HG03558 (cell line): ENCODE measurements at regions not wholly inside any gene's neighbourhood (a gene's known extent, or its start where the extent isn't known, plus 50 kb on each side); places are given as distances from the start of the nearest gene placed in this dataset.
A peak's percentile ranks its signal among the peaks of the same experiment; 100 is the strongest.
"Not testable (repeated sequence)": the region's sequence is repeated elsewhere in the genome, so short reads cannot be mapped to it uniquely, and the experiment has no call there.

Experiments used
- ATAC-seq: cut with Tn5 transposase; IDR thresholded peaks from one replicate; pipeline ENCODE4 v1.9.1; 2021; ENCODE audit warnings: moderate number of reproducible peaks; ENCODE audit not compliant: unreplicated experiment; ENCODE audit errors: extremely low read depth

DNA sequence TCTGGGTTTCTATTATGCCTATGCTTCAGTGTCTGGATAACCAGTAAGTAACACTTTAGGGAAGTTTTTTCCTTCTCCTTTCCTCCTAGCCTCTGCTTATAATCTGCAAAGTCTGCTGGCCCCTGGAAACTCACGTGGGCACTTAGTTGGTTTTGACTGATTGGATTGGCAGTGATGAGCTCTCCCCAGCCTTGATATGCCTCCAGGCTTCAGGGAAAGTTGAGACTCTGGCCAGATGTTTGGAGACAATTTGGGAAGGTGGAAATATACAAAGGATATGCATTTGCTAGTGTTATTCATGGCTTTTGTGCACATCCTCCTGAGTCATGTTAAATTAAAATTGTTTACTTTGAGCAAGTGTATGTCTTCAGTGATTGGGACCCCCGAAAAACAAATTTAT, 160.2 kb upstream of the IL12B start:
- no peak for ATAC-seq

DNA sequence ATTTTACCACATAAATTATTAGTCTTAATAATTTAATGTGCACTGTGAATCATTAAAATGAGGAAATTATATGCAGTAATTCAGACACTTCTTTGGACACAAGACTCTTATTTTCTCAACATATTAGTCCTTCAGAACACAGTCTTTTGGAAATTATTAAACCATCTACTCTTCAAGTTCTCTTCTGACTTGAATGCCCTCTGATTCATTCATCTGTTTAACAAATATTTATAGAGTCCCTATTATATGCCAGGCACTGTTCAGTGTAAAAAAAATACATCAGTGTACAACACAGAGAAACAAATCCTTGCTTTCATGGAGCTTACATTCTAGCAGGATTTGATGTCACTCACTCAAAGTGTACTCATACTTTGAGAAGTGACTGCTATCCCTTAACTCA, 163.4 kb upstream of the IL12B start:
- ATAC-seq: no peak

DNA sequence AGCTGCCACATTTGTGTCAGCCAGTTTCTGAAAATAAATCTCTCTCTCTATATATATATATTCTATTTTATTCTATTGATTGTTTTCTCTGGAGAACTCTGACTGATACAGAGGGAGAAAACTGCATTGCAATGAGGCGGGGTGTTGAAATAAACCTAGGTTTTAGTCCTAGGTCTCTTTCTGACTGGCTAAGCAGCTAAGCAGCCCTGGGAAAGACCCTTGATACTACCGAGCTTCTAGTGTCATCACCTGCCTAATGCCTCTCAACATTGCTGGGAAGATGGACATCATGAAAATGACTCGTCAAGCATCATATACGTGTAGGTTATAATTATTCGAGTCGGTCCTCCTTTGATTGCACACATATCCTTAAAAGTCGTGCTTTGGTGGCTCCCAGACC, 166.5 kb upstream of the IL12B start:
- no peak for ATAC-seq

DNA sequence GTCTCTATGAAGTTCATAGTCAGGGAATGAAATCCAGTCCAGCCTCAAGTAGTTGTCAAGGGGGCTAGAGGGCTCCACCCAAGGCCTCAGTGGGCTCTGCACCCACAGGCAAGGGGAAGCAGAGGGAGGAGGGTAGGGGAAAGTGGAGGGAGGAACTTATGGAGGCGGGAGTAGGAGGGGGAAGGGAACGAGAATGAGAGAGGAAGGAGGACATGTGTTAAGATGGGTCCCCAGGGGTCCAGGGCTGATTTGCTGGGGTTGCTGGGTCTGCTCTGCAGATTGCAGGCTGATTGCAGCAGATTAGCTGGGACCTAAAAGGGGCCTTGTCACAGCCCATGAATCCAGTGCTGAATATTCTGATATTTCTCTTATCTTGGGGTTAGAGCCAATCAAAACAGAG, 166.9 kb upstream of the IL12B start:
- no peak for ATAC-seq

DNA sequence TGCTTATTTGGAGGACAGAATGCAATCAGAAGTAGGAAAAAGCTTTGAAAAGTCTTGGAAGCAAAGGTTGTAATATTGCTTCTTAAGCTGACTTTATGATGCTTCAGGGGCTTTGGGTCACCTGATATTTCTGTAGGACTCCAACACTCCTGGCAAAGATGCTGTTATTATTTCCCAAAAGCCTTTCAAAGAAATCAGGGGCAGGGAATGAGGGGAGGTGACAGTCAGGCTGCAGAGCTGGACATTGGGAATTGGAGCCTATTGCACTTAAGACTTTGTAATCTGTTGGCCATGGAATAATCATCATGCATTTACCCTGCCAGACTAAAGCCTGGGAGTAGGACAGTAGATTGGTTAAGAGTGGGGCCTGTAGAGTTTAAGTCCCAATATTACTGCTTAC, 168.3 kb upstream of the IL12B start:
- ATAC-seq: no peak

DNA sequence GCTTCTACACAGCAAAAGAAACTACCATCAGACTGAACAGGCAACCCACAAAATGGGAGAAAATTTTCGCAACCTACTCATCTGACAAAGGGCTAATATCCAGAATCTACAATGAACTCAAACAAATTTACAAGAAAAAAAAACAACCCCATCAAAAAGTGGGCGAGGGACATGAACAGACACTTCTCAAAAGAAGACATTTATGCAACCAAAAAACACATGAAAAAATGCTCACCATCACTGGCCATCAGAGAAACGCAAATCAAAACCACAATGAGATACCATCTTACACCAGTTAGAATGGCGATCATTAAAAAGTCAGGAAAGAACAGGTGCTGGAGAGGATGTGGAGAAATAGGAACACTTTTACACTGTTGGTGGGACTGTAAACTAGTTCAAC, 171.8 kb upstream of the IL12B start:
- ATAC-seq: not testable (repeated sequence)

DNA sequence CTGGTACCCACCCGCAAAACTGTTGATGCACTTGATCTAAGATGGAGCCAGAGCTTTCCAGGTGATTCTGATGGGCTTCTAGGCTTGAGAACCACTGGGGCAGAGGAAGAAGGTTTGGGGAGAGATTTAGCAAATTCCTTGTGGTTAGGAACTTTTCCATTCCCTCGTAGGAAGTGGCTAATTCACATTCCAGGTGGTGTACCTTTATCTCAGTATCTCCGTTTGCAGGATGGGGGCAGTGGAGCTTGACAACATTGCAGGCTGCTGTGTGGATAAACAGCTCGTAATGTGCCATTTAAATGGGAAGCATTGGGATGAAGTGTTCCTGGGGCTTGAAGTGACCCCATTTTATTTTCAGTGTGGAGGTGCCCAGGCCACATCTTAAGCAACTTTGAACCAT, 172.9 kb upstream of the IL12B start:
- no peak for ATAC-seq

DNA sequence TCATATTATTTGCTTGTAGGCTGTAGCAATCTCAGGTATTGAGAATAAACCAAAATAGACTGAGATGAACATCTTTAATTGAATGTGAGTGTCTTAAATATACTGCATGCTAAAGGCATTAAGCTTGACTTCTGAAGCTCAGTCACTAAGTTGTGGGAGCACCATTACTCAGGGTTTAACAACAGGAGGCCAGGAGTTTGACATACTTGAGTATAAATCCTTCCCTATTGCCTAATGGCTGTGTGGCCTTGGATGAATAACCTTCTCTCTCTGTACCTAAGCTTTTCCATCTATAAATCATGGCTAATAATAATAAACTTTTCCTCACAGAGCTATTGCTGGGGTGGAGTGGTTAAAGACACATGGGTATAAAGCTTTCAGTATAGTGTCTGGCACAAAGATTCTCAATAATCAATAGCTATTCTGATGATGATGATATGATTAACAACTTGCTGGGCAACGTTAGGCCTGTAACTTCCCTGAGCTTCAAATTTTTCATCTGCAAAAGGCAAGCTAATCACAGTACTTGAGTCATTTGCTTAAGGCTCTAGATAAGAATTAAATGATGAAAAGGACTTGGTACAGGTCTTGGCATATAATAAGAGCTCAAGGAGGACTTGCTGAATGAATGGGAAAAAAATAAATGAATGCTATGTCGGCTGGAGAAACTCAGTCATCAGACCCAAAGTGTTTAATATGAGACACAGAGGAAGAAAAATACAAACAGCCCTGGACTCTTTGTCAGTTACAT, 174.0 kb upstream of the IL12B start:
- ATAC-seq: no peak

DNA sequence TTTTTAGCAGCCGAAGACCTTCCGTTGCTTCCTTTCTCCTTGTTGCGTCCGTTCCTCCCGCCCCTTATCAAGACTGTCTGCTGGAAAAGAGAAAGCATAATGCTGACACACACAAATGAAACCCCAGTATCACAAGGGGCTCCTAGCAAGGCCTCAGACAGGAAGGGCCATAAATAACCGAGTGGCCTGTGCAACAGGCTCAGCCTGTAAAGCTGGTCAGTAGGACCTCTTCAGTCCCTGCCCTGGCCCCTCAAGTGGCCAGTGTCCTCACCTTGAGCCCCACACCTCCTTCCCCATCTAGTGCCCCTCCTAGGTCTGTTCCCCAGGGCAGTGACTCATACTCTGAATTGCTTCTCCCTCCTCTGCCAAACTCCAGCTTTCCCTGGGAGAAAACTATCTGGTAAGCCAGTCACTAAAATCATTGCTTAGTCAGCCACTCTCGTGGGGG, 174.6 kb upstream of the IL12B start:
- ATAC-seq: no peak

DNA sequence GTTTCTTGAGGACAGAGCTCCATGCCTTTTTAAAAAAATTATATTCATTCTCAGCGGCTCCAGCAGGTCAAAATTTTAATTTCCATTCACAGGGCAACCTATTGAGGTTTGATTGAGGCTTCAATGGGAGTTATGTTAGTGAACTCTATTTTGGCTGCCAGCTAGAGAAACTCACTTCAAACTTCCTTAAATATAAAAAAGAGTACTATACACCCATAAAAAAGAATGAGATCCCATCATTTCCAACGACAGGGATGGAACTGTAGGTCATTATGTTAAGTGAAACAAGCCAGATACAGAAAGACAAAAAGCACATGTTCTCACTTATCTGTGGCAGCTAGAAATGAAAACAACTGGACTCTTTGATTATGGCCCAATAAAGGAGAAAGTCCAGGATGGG, 176.8 kb upstream of the IL12B start:
- no peak for ATAC-seq

DNA sequence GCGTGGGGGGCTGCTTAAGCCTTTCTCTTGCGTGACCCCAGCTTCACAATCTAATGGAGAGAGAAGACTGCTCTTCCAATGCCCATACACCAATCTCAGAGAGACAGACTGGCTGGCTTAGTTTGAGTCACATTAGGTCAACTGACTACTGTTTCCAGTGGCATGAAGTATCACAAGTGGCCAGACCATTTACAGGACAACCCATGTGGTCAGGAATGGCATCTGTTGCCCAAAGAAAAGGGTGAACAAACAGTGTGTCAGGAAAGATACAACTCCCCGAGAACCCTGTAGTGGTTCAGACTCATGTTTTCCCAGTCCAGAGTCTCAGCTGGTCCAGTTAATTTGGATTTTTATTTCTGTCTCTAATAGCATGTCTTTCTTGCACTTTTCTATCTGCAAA, 177.4 kb upstream of the IL12B start:
- ATAC-seq: no peak

DNA sequence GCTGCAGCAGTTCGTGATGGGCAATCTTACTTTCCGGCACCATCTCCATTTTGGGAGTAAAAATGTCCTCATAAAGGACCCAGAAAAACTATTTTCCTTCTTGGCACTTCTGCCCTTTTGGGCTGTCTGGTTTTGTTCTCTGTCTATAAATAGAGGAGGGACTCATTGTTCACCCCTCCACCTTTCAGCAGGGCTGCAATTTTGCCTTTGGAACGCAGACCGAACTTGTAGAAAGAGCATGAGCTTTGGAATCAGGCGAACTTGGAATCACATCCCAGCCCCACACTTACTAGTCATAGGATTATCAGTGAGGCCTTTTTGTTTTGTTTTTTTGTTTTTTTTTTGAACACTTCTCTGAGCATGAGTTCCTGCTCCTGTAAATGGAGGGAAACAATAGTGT, 178.1 kb upstream of the IL12B start:
- ATAC-seq: no peak

DNA sequence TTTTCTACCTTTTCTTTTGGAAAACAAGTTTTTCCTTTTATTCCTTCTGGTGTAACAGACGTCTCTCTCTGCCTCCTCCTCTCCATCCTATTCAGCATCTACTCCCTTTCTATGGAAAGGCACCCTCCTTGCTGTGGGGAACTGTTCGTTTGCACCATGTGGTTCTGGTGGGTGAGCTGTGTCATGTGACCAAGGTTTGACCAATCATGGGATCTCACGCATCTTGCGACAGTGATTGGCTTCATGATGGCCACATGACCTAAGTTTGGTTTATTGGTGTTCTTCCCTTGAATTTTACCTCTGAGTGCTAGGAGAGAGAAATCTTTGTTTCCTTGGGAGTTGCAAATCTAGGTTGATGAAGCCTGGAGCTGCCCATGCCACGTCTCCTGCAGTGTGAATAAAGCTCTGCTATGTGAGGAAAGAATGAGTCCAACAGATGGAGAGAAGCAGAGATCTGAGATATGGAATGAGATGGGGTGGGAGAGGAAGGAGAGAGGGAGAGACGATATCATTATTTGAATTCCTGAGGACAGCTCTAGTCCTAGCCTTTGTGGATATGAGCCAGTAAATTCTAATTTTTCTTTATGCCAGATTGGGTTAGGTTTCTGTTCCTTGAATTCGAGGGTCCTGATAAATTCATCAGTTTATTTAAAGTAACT, 178.8 kb upstream of the IL12B start:
- ATAC-seq: no peak

DNA sequence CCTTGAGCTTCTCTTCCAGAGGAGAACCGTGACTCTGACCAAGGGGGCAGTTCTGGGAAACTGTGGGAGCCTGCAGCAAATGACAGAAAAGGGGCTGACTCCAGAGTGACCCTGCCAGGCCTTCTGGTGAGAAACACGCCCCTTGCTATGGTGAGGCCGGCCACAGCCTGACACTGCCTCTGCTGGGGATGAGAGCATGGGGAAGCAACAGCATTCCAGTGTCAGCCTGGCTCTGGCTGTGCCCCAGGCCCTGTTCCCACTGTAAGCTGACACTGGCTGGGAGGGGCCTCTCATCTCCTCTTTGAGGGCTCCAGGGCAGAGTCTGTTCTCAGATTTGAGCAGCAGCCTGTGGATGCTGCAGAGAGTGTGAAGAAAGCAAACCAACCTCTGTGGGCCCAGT, 180.0 kb upstream of the IL12B start:
- ATAC-seq: no peak

DNA sequence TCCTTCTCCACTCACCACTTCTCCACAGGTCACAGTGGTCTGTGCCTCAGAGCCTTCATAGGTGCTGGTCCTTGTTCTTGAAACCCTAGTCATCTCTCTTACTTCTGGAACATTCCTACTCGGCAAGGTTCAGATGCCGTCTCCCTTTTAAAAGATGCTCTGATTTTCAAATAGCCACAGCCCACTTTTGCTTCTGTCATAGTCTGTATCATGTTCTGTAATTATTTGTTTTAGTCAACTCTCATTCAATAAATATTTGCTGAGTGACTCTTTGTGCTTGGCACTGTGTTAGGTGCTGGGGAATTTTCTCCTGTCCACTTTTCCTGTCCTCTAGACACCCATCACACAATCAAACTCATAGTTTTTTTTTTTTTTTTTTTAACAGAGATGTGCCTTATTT, 181.3 kb upstream of the IL12B start:
- ATAC-seq: no peak

DNA sequence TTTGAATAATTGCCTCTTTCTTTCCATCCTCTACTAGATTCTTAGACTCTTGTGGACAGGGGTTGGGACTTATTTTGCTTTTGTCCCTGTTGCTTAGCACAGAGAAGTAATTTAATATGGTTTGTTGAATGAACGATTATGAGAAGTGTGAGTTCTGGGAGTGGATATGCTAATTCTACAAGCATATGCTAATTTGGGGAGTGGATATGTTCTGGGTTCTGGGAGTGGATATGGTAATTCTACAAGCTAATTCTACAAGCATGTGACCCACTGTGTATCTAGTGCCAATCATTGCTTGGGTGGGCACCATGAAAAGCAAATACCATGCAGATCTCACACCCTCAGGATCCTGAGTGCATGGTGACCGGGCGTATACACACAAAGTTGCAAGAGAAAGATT, 181.8 kb upstream of the IL12B start:
- ATAC-seq: no peak

DNA sequence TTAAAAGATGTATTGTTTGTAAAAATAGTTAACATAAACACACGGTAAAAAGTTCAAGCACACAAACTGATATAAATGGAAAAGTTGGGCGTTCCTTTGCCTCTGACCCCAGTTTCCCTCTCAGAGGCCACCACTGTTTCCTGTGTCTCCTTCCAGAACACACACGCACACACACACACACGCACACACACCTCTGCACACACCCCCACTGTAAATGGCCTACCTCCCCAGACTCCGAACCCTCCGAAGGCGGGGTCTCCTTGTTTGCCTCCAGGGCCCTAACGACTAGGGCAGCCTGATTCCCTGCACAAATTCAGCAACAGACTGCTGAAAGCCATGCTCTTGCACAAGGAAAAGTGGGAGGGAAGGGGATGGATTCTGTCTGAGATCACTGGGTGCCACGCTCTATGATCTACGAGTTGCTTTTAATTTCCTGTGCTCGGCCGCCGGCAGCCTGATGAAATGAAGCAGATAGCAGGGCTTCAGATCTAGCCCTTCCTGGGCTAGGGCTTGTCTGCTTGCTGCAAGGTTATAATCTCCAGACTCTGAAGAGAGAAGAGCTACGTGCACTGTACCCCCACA, 184.0 kb upstream of the IL12B start:
- ATAC-seq: no peak

DNA sequence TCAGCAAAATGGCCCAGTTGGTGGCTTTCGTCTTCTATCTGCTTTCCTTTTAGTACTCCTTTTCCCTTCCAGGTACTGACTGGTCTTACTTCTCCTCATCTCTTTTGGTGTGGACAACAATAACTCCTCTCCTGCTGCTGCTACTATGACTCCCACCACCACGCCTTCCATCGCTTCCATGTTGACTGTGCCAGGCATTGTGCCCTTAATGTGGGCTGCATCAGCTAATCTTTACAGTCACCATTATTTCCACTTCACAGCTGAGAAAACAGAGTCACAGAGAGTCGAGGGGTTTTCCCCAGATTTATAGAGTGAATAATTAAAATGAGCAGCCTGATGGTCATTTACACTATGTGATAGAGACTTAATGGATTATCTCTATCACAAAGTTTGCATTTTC, 184.9 kb upstream of the IL12B start:
- no peak for ATAC-seq

DNA sequence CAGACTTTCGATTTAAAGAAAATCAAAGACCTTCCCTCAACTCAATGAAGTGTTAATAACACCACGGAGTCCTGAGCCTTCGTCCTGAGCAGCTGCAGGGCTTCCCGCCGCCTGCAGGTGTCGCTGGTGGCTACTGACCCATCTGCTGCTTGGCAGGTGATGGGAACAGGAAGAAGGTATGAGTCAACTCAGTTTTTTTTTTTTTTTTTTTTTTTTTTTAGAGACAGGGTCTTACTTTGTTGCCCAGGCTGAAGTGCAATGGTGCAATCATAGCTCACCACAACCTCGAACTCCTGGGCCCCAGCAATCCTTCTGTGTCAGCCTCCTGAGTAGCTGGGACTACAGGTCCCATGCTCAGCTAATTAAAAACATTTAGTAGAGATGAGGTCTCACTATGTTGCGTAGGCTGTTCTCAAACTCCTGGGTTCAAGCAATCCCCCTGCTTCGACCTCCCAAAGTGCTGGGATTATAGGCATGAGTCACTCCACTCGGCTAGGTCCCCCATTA, 185.7 kb upstream of the IL12B start:
- peak; percentile 82 for ATAC-seq

DNA sequence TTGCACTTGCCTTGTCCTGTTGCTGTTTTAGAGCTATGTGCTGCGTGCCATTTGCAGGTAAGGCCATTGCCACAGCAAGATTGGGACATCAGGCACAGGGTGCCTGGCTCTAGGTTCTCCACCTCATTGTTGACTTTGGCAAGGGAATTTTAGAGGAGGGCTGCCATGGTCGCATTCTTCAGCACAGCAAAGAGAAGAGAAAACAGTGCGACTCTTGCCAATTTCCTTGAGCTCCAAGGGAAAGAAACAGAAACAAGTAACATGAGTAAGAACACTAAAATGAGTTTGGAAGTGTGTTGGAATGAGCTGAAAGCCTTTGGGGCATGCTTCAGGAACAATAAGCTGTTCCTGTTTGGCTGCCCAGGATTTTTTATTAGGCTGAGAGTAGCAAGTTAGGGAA, 188.1 kb upstream of the IL12B start:
- no peak for ATAC-seq

DNA sequence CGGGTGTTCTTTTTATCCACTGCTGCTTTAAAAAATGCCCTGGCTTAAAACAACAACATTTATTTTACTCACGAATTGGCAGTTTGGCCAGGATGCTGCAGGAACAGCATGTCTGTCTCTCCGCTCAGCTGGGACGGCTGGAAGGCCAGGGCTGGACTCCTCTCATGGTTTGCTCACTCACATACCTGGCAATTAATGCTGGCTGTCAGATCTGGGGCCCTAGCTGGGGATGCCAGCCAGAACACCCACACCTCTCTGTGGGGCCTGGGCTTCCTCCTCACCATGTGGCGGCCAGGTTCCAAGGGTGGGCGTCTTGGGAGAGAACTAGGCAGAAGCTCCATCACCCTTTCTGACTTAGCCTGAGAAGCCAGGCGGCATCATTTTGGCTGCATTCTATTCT, 189.1 kb upstream of the IL12B start:
- ATAC-seq: no peak

DNA sequence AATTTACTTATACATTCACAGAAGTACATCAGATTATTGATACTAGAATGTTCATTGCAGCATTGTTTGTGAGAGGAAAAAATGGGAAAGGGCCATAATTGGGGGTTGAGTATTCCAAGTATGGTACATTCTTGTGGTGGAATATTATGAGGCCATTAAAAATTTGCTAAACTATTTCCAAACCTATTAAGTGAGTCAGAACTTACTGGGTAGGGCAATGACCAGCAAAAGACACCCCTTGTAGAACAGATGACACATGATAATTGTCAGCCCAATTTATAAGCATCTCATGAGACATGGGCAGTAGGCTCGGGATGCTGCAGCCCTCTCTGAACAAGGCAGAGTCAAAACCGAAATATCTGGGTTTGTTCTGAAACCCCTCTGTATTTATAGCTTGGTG, 192.6 kb upstream of the IL12B start:
- ATAC-seq: no peak
